ENCODE measurements at regions not wholly inside any gene's neighbourhood (a gene's known extent, or its start where the extent isn't known, plus 50 kb on each side); places are given as distances from the start of the nearest gene placed in this dataset.

DNA sequence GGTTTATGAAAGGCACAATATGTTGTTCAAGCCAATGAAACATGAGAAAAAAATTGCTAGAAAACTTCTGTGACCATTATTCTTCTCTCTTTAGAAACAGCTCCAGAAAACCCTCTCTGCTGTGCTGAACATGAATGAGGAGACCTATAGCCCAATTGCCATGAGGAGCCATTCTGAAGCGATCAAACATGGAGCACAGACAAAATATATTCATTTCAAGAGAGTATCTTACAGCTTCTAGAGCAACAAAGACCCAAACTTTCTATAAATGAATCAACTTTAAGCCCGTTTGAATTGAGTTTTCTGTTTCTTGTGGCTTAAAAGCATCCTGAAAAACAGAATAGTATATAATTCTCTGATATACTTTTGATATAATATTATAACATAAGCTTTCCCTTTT lies 83.4 kb upstream of the UCN3 start:
- Histone ChIP-seq H2AFZ (0 out of 2 replicates have a peak overlapping the region, but pooled peaks have one; percentile 31), H3K4me1 (ENCODE audit: insufficient read depth) (peaks cover 8% of the 10 kb centered on the region; the same call in 1 of the 2 replicates), H3K27ac (no peak overlapping the region), H3K9me2 (ENCODE audit: insufficient read depth) (no peaks in the 10 kb centered on the region), H4K20me1 (ENCODE audit: insufficient read depth) (no peaks in the 10 kb centered on the region), H3K9me3 (ENCODE audit: low read depth) (no peaks in the 10 kb centered on the region), H3K79me2 (ENCODE audit: insufficient read depth) (no peaks in the 10 kb centered on the region), H3K4me3 (no peak overlapping the region), H3K9ac (no peak overlapping the region), H3K4me2 (ENCODE audit: unreplicated experiment) (no peak overlapping the region), H3K36me3 (ENCODE audit: low read depth) (no peaks in the 10 kb centered on the region), H3F3A (ENCODE audit: insufficient read depth) (no peaks in the 10 kb centered on the region), H3K27me3 (replicated peaks; ENCODE audit: insufficient read depth) (no peaks in the 10 kb centered on the region)
- no peak for DNase-seq
- WGBS, 2 experiments (ENCODE audit: low coverage in 1 of 2, low lambda C conversion rate in 2 of 2, missing lambda C conversion rate in 2 of 2): 67 to 72% methylated on average over 2 of the region's 2 CpGs
- in situ Hi-C loops (cut with MboI): no loop called here
- TF ChIP-seq EZH2 (IDR thresholded peaks at IDR 0.05; ENCODE audit: insufficient read depth, poor library complexity, severe bottlenecking): no peak

DNA sequence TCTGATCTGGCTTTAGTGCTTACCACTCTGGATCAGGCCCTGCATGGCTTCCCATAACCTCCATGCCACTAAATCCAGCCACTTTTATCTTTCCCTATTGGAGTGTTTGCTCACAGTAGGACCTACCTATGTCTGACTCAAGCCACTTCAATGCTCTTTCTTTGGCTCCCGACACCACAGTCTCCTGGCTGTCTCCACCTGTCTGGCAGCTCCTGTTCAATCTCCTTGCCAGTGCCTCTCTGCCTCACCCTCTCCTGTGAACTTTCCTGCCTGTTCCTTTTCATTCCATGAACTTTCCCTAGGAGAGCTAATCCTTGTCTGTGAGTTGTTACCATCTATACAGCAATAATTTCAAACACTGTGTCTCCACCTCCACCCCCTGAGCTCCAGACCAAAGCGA lies 82.6 kb upstream of the UCN3 start:
- Histone ChIP-seq H3K4me2 (ENCODE audit: unreplicated experiment) (no peak overlapping the region), H3K4me1 (ENCODE audit: insufficient read depth) (peaks cover 8% of the 10 kb centered on the region; the same call in 1 of the 2 replicates), H3K36me3 (ENCODE audit: low read depth) (no peaks in the 10 kb centered on the region), H4K20me1 (ENCODE audit: insufficient read depth) (no peaks in the 10 kb centered on the region), H3K27ac (no peak overlapping the region), H3K27me3 (replicated peaks; ENCODE audit: insufficient read depth) (no peaks in the 10 kb centered on the region), H3F3A (ENCODE audit: insufficient read depth) (no peaks in the 10 kb centered on the region), H3K9me2 (ENCODE audit: insufficient read depth) (no peaks in the 10 kb centered on the region), H3K9ac (no peak overlapping the region), H3K4me3 (no peak overlapping the region), H2AFZ (0 out of 2 replicates have a peak overlapping the region, but pooled peaks have one; percentile 18), H3K9me3 (ENCODE audit: low read depth) (no peaks in the 10 kb centered on the region), H3K79me2 (ENCODE audit: insufficient read depth) (no peaks in the 10 kb centered on the region)
- 57 to 64% methylated on average over 2 of the region's 2 CpGs for WGBS, 2 experiments (ENCODE audit: low coverage in 1 of 2, low lambda C conversion rate in 2 of 2, missing lambda C conversion rate in 2 of 2)
- in situ Hi-C loops (cut with MboI): no loop called here
- no peak for DNase-seq
- TF ChIP-seq EZH2 (IDR thresholded peaks at IDR 0.05; ENCODE audit: insufficient read depth, poor library complexity, severe bottlenecking) (no peak), EZH2phosphoT487 (IDR thresholded peaks at IDR 0.05; ENCODE audit: insufficient read depth, low read depth) (no peak)

DNA sequence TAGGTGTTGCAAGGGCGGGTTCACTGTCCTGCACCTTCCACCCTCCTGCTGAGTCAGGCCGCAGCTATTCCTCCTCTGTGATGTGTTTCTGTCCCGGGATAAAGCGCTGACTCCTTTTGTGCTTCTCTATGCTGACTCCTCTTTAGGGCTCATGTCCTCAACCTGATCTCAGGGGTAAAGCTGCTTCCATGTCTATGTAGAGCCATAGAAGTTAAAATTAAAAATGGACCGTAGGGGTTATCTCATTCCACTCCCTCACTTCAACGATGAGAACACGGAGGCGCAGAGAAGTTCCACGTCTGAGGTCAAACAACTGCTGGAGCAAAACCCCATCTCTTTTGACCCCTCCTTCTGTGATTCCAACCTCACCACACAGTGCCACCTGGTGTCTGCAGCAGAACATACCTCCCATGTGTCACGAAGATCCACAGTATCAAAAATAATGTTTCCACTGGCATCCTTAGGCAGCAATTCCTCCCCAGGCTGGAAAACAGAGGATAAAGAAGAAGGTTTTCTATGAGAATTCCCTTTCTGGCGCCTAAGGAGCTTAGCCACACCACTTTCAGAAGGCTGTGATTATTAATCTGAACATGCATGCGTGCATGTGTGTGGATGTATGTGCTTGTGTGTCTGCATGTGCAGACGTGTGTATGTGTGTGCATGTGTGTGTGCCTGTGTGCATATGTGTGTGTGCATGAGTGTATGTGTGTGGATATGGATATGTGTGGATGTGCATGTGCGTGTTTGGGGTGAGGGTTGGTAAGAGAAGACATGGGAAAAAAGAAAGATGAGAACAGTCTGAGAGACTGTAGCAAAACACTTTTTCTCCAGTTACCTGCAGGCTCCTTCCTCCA lies 81.2 kb upstream of the UCN3 start:
- DNase-seq: peak; percentile 81
- Histone ChIP-seq H3K9ac (no peak overlapping the region), H3K9me3 (ENCODE audit: low read depth) (no peaks in the 10 kb centered on the region), H3K27ac (no peak overlapping the region), H3K4me1 (ENCODE audit: insufficient read depth) (peaks cover 8% of the 10 kb centered on the region; the same call in 1 of the 2 replicates), H3K36me3 (ENCODE audit: low read depth) (no peaks in the 10 kb centered on the region), H3F3A (ENCODE audit: insufficient read depth) (no peaks in the 10 kb centered on the region), H3K4me2 (ENCODE audit: unreplicated experiment) (peak overlapping the region; percentile 16), H3K79me2 (ENCODE audit: insufficient read depth) (no peaks in the 10 kb centered on the region), H3K27me3 (replicated peaks; ENCODE audit: insufficient read depth) (no peaks in the 10 kb centered on the region), H2AFZ (peak overlapping the region; percentile 52), H3K9me2 (ENCODE audit: insufficient read depth) (no peaks in the 10 kb centered on the region), H4K20me1 (ENCODE audit: insufficient read depth) (no peaks in the 10 kb centered on the region), H3K4me3 (no peak overlapping the region)
- 38 to 45% methylated on average over 14 of the region's 14 CpGs for WGBS, 2 experiments (ENCODE audit: low coverage in 1 of 2, low lambda C conversion rate in 2 of 2, missing lambda C conversion rate in 2 of 2)
- in situ Hi-C loops (cut with MboI): no loop called here
- TF ChIP-seq EZH2phosphoT487 (IDR thresholded peaks at IDR 0.05; ENCODE audit: insufficient read depth, low read depth) (no peak), EZH2 (IDR thresholded peaks at IDR 0.05; ENCODE audit: insufficient read depth, poor library complexity, severe bottlenecking) (no peak)

DNA sequence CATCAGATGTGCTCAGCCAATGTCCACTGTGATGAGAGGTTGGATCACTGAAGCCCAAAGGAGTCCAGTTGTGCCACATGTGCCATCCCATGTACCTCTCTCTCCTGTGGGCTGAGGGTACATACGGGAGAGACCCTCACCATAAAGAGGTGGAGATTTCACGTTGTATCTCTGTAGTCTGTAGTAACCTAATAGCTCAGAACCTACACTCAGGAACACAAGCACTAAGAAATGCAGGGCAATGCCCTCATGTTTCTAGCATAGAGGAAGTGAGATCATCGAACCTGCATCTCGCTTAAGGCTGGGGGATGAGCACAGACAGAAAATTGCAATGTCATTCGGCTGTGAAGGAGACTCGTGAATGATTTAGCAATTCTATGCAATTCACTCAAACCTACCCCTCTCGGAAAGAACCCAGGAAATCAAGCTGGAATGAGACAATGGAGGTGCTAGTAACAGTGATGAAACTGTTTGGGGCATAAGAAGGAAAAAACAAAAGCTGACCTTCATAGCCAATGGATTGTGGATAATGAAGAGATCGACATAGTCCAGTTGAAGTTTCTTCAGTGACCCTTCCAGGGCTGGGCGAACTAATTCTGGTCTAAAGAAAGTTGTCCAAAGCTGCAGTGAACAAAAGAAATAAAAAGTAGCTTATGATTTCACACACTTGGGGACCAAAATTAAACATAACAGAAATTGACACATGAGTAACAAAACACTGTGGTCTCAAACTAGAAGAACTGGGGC lies 80.3 kb upstream of the UCN3 start:
- H3K9me3 ChIP-seq (ENCODE audit: low read depth): no peaks in the 10 kb centered on the region
- peak overlapping the region; percentile 41 for H3K27ac ChIP-seq
- peak overlapping the region; percentile 32; the same call in 1 of the 2 replicates for H3K9ac ChIP-seq
- H3K79me2 ChIP-seq (ENCODE audit: insufficient read depth): no peaks in the 10 kb centered on the region
- H3K9me2 ChIP-seq (ENCODE audit: insufficient read depth): no peaks in the 10 kb centered on the region
- no peaks in the 10 kb centered on the region for H3K27me3 ChIP-seq (replicated peaks; ENCODE audit: insufficient read depth)
- H4K20me1 ChIP-seq (ENCODE audit: insufficient read depth): no peaks in the 10 kb centered on the region
- peak; percentile 79 for DNase-seq
- no peak for TF ChIP-seq EZH2phosphoT487 (IDR thresholded peaks at IDR 0.05; ENCODE audit: insufficient read depth, low read depth)
- peak overlapping the region; percentile 52 for H2AFZ ChIP-seq
- no peaks in the 10 kb centered on the region for H3F3A ChIP-seq (ENCODE audit: insufficient read depth)
- H3K4me1 ChIP-seq (ENCODE audit: insufficient read depth): peaks cover 8% of the 10 kb centered on the region; the same call in 1 of the 2 replicates
- no peak overlapping the region for H3K4me3 ChIP-seq
- WGBS, 2 experiments (ENCODE audit: low coverage in 1 of 2, low lambda C conversion rate in 2 of 2, missing lambda C conversion rate in 2 of 2): 66 to 67% methylated on average over 9 of the region's 9 CpGs
- in situ Hi-C loops (cut with MboI): no loop called here
- no peak overlapping the region for H3K4me2 ChIP-seq (ENCODE audit: unreplicated experiment)
- no peaks in the 10 kb centered on the region for H3K36me3 ChIP-seq (ENCODE audit: low read depth)

Data from GM23248 (cell line).